ENCODE measurements at regions not wholly inside any gene's neighbourhood (a gene's known extent, or its start where the extent isn't known, plus 50 kb on each side); places are given as distances from the start of the nearest gene placed in this dataset.

DNA sequence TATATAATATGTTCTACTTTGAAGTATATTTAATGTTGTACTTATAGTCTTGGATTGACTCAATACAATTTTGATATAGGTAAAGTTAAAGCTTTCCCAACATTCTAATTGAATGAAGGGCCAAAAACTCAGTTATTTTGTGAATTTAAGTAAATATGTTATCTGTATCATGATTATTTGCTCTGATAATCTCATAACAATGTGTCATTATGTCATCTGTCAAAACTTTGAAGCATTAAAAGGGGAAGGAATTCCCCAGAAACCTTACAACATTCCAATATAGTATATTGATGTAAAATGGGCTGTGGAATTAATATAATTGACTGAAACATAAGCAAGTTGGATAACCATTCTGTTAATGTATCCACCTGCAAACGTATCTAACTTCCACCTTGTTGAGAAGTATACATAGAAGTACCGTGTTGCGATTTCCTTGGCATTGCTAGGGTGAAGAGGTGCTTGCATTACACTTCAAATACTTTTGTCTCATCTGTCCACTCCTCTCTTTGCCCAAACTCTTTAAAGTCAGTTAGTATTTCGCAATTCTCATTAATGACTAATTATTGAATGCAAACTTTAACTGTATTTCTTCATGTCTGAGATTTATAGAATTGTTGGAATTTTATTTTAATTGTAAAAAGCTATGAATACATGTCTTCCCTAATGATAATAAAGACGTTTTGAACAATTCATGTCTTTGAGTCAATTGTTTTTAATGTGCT is 1982.1 kb upstream of the ADGRL3 start:
- Histone ChIP-seq H3K27me3 (no peaks in the 10 kb centered on the region), H3K4me1 (no peaks in the 10 kb centered on the region), H3K4me3 (no peak overlapping the region), H3K27ac (no peak overlapping the region), H3K9me3 (no peaks in the 10 kb centered on the region), H3K36me3 (no peaks in the 10 kb centered on the region)
- TF ChIP-seq, protein P1, sequence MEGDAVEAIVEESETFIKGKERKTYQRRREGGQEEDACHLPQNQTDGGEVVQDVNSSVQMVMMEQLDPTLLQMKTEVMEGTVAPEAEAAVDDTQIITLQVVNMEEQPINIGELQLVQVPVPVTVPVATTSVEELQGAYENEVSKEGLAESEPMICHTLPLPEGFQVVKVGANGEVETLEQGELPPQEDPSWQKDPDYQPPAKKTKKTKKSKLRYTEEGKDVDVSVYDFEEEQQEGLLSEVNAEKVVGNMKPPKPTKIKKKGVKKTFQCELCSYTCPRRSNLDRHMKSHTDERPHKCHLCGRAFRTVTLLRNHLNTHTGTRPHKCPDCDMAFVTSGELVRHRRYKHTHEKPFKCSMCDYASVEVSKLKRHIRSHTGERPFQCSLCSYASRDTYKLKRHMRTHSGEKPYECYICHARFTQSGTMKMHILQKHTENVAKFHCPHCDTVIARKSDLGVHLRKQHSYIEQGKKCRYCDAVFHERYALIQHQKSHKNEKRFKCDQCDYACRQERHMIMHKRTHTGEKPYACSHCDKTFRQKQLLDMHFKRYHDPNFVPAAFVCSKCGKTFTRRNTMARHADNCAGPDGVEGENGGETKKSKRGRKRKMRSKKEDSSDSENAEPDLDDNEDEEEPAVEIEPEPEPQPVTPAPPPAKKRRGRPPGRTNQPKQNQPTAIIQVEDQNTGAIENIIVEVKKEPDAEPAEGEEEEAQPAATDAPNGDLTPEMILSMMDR (IDR thresholded peaks at IDR 0.05): no peak
- TF ChIP-seq POLR2A (IDR thresholded peaks at IDR 0.05): no peak
- DNase-seq: no peak

DNA sequence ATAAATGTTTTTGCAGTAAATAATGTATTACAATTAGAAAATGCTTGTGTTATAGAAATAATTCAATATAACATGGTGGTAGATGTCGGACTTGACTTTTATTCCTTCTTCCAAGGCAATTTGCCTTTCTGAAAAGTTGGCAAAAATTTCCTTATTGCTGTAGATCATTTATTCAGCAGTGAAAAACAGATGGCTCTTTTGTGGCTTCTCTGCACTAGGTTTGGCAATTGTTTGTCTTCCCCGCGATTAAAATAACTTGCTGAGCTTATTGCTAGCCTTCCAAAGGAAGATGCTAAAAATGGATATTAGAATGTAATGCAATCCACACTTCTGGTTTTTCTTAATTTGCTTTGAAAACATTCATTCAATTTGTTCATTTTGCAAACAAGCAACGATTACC is 1977.9 kb upstream of the ADGRL3 start:
- DNase-seq: no peak
- no peak for TF ChIP-seq POLR2A (IDR thresholded peaks at IDR 0.05)
- TF ChIP-seq, protein P1 (IDR thresholded peaks at IDR 0.05): no peak
- no peaks in the 10 kb centered on the region for H3K36me3 ChIP-seq
- no peak overlapping the region for H3K4me3 ChIP-seq
- H3K9me3 ChIP-seq: no peaks in the 10 kb centered on the region
- no peaks in the 10 kb centered on the region for H3K4me1 ChIP-seq
- no peaks in the 10 kb centered on the region for H3K27me3 ChIP-seq
- no peak overlapping the region for H3K27ac ChIP-seq

DNA sequence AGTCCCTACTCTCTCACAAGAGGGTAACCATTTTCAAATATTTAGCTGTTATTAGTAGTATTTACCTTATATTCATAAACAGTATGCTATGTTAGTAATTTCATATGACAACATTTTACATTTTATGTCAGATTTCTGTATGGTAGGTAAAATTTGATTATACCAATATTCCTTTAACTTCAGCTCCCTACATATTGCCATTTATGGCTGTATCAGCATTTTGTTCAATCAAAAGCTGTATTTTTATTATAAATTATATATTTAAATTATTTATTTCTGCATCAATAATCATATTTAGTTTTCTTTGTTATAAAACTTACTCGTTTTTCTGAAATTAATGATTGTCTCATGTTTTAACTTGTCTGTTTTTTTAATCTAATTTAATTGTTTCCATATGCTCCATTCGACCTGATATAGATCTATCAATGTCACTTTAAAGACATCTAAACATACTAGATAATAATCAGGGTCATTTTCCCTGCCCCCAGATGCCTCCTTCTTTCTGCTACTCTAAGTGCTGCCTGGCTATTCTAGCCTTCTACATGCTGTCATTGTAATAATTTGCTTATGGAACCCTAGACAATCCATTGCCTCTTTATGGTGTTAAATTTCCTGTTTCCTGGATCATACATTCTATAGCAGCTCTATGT is 1976.7 kb upstream of the ADGRL3 start:
- TF ChIP-seq POLR2A (IDR thresholded peaks at IDR 0.05): no peak
- TF ChIP-seq, protein P1 (IDR thresholded peaks at IDR 0.05): no peak
- H3K4me3 ChIP-seq: no peak overlapping the region
- no peak for DNase-seq
- H3K9me3 ChIP-seq: no peaks in the 10 kb centered on the region
- no peak overlapping the region for H3K27ac ChIP-seq
- no peaks in the 10 kb centered on the region for H3K4me1 ChIP-seq
- H3K36me3 ChIP-seq: no peaks in the 10 kb centered on the region
- H3K27me3 ChIP-seq: no peaks in the 10 kb centered on the region

DNA sequence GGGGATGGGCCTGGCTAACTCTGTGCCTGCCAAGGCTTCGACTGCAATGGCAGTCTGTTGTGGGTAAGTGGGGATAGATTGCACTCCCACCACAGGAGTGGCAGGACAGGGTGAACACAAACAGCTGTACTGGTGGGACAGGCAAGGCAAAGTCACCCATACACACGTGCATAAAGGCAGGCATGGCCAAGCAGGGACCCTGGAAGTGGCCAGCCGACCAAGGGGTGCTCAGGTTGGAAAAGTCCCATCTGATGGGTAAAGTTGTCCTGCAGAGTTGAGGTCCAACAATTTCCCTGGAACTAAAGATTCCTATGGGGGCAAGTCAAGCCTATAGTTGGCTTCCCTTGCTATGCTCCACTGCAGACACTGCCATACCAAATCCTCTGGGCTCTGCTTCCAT is 1961.9 kb upstream of the ADGRL3 start:
- H3K27me3 ChIP-seq: no peaks in the 10 kb centered on the region
- H3K27ac ChIP-seq: no peak overlapping the region
- H3K4me1 ChIP-seq: no peaks in the 10 kb centered on the region
- H3K9me3 ChIP-seq: no peaks in the 10 kb centered on the region
- TF ChIP-seq, protein P1 (IDR thresholded peaks at IDR 0.05): no peak
- TF ChIP-seq POLR2A (IDR thresholded peaks at IDR 0.05): no peak
- H3K36me3 ChIP-seq: no peaks in the 10 kb centered on the region
- DNase-seq: no peak
- no peak overlapping the region for H3K4me3 ChIP-seq

DNA sequence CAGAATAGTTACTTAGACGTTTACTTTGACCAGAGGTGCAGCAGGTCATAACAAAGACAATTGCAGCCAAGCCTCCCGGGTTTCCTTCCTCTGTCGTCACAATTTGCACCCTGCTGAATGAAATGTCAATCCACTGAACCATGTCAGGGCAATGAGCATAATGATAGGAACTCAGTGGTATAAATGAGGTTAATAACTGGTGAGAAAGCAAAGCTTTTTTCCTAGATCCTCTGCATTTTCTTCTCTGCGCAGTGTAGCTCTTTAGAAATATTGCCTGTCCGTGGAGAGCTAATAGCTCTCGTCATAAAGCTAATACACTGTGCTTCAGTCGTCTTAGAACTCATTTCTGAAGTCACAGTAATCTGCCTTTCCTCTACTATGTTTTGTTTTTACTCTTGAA is 1960.1 kb upstream of the ADGRL3 start:
- no peaks in the 10 kb centered on the region for H3K36me3 ChIP-seq
- H3K27me3 ChIP-seq: no peaks in the 10 kb centered on the region
- TF ChIP-seq, protein P1 (IDR thresholded peaks at IDR 0.05): no peak
- TF ChIP-seq POLR2A (IDR thresholded peaks at IDR 0.05): no peak
- H3K4me3 ChIP-seq: no peak overlapping the region
- no peaks in the 10 kb centered on the region for H3K9me3 ChIP-seq
- DNase-seq: no peak
- H3K4me1 ChIP-seq: no peaks in the 10 kb centered on the region
- no peak overlapping the region for H3K27ac ChIP-seq

Measured in Peyer's patch (tissue), 4 donors.